NCI-H748 (cell line): ENCODE measurements at regions not wholly inside any gene's neighbourhood (a gene's known extent, or its start where the extent isn't known, plus 50 kb on each side); places are given as distances from the start of the nearest gene placed in this dataset.

Source experiments
- DNase-seq: peaks from one replicate; lab custom pipeline; 2025; ENCODE audit not compliant: unreplicated experiment; lab: John Stamatoyannopoulos, UW

- DNase-seq: no peak
These were observed 348.0 kb upstream of the LCORL start for GRCh38 chr4:18369561-18369960.

- DNase-seq: peak; percentile 61
These were observed 345.3 kb upstream of the LCORL start for GRCh38 chr4:18366892-18367291.

- no peak for DNase-seq
These were observed 344.6 kb upstream of the LCORL start for GRCh38 chr4:18366136-18366535.

- DNase-seq: peak; percentile 20
These were observed 322.0 kb upstream of the LCORL start for GRCh38 chr4:18343581-18343980.

GRCh38 chr4:18342847-18343246, 321.3 kb upstream of the LCORL start:
- DNase-seq: no peak

GRCh38 chr4:18321956-18322530, 300.5 kb upstream of the LCORL start:
- peak; percentile 65 for DNase-seq

GRCh38 chr4:18319431-18319830, 297.9 kb upstream of the LCORL start:
- DNase-seq: peak; percentile 28

- DNase-seq: peak; percentile 88
These were observed 297.3 kb upstream of the LCORL start for GRCh38 chr4:18318682-18319388.

- no peak for DNase-seq
These were observed 293.2 kb upstream of the LCORL start for GRCh38 chr4:18314731-18315130.

- DNase-seq: no peak
These were observed 276.1 kb upstream of the LCORL start for GRCh38 chr4:18297684-18298083.

- no peak for DNase-seq
These were observed 274.9 kb upstream of the LCORL start for GRCh38 chr4:18296411-18296810.

GRCh38 chr4:18294846-18295245, 273.3 kb upstream of the LCORL start:
- DNase-seq: no peak

GRCh38 chr4:18294021-18294420, 272.5 kb upstream of the LCORL start:
- DNase-seq: no peak

- no peak for DNase-seq
These were observed 270.9 kb upstream of the LCORL start for GRCh38 chr4:18292411-18292810.

- DNase-seq: no peak
These were observed 270.4 kb upstream of the LCORL start for GRCh38 chr4:18291981-18292380.

- DNase-seq: no peak
These were observed 269.7 kb upstream of the LCORL start for GRCh38 chr4:18291256-18291655.

- DNase-seq: no peak
These were observed 263.8 kb upstream of the LCORL start for GRCh38 chr4:18285357-18285756.

- no peak for DNase-seq
These were observed 256.7 kb upstream of the LCORL start for GRCh38 chr4:18278244-18278643.

GRCh38 chr4:18262832-18263231, 241.3 kb upstream of the LCORL start:
- no peak for DNase-seq

- DNase-seq: no peak
These were observed 230.5 kb upstream of the LCORL start for GRCh38 chr4:18252052-18252451.

- no peak for DNase-seq
These were observed 229.0 kb upstream of the LCORL start for GRCh38 chr4:18250564-18250963.

GRCh38 chr4:18248611-18249010, 227.1 kb upstream of the LCORL start:
- no peak for DNase-seq

- DNase-seq: no peak
These were observed 225.6 kb upstream of the LCORL start for GRCh38 chr4:18247189-18247588.
